NCI-H2107 treated with DMSO at 0.1 percent for 48 hours (cell line): ENCODE measurements at regions not wholly inside any gene's neighbourhood (a gene's known extent, or its start where the extent isn't known, plus 50 kb on each side); places are given as distances from the start of the nearest gene placed in this dataset.
"Not testable (repeated sequence)": the region's sequence is repeated elsewhere in the genome, so short reads cannot be mapped to it uniquely, and the experiment has no call there.

ENCODE experiments used
- DNase-seq: peaks from one replicate; lab custom pipeline; 2025; ENCODE audit not compliant: unreplicated experiment; lab: John Stamatoyannopoulos, UW

DNA sequence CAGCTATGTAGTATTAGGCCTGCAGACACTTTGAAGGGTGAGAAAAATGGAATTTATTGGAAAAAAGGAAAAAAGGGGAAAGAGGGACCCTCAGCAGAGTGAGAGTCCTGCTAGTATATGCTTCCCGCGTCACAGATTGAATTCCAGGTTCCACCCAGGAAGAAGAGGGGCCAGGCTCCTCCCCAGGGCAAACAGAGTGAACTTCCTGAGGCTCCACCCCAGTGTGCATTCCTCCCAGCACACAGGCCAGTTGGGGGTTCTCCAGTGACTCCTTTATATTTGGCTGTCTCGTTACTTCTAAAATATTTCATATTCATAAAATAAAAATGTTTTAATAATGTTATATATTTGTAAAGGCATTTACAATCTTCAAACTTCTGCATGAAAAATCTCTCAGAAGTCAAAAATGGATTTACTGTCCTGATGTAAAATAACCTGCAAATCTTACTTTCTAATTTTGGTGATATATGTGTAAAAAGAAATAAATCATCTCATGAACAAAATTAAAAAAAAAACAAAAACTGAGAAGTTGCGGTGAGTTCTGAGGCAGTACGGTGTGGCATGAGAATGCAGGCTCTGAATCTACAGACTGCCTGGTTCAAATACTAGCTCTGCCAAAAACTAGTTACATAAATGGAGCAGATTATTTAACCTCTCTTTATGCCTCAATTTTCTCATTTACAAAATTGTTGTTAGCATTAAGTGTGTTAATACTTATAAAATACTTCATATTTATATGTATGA lies 175.8 kb upstream of the P2RY1 start:
- no peak for DNase-seq

DNA sequence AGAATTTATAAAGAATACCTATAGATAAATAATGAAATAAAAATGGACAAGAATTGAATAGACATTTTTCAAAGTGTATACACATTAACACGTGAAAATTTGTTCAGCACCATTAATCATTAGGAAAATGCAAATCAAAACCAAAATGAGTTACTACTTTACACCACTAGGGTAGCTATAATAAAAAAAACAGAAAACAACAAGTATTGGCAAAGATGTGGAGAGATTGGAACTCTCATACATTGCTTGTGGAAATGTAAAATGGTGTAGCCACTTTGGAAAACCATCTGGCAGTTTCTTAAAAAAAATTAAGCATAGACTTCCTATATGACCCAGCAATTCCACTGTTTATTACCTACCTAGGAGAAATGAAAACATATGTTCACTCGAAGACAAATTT lies 172.8 kb upstream of the P2RY1 start:
- no peak for DNase-seq

DNA sequence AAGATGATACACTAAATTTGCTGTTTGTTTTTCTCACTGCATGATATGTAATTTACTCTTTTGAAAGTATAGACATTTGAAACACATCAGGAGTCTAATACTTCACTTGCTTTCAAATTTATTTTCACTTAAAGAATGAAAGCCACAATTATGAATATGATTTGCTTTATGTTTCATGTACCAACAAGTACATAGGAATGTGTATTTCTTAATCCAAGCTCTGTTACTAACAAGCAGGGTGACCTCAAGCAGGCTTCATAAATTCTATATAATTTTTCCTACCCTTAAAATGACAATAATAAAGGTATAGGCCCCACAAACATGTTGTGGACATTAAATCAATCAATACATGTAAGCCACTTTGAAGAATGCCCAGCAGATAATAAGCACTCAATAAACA lies 170.2 kb upstream of the P2RY1 start:
- no peak for DNase-seq

DNA sequence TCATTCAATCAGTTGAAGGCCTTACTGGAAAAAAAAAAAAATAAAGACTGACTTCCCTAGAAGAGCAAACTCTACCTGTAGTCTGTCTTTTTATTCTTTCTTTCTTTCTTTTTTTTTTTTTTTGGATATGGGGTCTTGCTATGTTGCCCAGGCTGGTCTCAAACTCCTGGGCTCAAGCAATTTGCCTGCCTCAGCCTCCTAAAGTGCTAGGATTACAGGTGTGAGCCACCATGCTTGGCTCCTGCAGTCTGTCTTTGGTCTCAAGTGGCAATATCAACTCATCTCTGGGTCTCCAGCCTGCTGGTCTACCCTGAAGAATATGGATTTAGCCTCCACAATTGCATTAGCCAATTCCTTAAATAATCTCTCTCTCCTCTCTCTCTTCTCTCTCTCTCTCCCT lies 167.7 kb upstream of the P2RY1 start:
- DNase-seq = no peak

DNA sequence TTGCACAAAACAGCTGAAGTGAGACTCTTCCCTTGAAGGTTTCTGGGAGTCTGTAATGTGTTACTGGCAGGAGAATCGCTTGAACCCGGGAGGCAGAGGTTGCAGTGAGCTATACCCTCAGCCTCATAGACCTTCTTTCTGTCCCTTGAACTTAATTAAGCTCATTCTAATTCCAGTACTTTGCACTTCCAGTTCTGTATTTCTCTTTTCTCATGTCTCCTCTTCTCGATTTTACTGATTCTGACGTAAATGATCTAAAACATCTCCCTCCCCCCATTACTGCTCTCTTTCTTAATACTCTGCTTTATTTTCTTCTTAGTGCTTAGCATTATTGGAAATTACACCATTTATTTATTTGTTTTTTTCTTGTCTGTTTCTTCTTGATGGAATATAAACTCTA lies 165.4 kb upstream of the P2RY1 start:
- DNase-seq = no peak

DNA sequence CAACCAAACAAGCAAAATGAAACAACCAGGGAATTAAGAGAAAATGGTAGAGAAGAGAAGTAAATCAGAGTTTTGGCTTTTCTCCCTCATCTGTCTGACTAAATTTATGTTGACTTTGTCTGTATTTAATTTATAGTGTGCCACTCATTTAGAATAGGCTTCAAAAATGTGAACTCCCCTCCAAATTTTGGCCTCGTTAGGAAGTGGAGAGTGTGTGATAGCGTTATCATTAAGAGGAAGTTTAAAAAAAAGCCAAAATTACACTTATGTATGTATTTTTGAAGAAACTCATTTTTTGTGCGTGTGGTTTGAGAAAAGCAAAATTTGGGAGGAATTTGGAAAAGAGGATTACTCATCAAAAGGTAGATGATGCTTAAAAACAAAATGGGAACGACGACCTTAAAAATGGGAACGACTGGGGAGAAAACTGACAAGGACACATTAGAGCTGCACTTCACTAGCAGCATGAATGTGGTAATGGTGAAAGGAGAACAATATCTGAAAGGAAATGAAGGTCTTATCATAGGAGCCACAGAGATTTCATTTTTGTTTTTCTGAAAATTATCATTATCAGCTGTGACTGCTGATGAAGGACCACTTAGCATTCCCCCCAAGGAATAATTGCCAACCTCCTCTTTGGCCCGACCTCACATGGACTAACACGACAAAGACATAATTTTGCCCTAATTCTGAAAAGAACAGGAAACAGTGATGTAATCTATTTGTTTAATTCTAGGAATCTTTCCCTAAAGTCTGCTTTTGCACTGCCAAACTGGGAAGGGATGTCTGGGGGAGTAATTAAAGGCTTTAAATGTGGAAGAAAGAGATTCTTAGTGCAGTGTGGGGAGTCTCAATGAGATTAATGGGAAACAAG lies 163.2 kb upstream of the P2RY1 start:
- DNase-seq = no peak

DNA sequence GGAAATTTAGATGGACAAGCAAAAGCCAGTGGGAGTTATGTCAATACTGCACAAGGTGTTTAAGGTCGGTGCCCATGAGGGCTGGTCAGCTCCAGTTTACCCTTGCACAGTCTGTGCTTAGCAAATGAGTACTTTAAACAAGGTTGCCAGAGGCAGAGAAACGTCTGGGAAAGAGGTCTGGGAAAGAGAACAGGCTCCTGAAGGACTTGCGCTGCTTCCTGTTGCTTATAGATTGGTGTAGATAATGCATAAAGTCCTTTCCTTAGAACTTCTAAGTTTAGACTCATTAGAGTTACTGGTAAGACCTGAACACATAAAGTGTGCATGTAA lies 162.6 kb upstream of the P2RY1 start:
- DNase-seq = no peak

DNA sequence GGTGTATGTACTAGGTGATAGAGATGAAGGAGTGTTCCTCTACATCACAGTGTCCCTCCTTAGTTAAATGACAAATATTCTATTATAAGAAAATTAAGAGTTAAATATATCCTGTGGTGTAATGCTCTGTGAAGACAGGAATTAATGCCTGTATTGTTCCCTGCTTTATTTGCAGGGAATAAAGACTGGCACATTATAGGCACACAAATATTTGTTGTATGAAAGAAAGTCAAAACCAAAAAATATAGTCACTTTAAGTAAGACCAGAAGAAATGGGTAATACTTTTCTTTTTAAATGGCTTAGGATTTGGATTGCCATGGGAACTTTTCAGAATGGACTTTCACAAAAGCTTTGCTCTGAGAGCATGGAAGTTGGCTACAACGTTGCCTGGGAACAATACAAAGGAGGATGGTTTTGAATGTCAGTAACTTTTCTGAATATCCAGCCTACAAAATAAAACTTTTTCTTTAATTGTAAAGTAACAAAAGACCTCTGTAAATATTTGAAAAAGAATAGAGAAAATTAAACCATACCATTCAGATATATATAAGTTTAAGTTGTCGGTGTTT lies 158.0 kb upstream of the P2RY1 start:
- DNase-seq = no peak

DNA sequence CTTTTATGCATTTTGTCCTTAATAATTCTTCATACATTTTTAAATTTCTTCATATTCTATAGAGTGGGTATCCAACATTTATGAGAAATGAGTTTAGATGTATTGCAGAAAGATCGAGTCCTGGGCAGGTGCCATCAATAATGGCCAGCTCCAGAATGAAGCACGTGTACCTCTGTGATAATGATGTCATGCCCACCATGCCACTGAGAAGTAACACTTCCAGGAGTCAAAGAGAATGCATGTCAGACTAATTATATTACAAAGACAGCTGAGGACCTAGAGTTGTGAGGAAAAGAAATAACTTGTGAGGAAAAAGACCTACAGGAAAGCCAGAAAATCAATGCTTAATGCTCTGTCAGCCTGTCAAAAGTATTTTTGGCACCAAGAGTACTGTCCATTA lies 157.4 kb upstream of the P2RY1 start:
- no peak for DNase-seq

DNA sequence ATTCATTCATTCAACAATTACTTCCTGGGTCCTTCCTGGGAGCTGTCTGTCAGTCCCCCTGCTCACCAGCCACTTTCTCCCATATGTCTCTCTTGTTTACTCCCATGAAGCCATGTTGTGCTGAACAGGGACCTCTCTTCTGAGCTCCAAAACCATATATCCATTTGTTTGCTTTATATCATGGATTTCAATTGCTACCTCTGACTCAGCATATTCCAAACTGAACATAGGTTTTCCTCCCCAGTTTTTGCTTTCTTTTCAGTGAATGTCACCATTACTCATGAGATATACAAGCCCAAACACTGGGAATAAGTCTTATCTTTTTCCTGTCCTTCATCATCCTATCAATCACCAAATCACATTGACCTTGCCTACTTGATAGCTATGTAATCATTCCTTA lies 152.5 kb upstream of the P2RY1 start:
- no peak for DNase-seq

DNA sequence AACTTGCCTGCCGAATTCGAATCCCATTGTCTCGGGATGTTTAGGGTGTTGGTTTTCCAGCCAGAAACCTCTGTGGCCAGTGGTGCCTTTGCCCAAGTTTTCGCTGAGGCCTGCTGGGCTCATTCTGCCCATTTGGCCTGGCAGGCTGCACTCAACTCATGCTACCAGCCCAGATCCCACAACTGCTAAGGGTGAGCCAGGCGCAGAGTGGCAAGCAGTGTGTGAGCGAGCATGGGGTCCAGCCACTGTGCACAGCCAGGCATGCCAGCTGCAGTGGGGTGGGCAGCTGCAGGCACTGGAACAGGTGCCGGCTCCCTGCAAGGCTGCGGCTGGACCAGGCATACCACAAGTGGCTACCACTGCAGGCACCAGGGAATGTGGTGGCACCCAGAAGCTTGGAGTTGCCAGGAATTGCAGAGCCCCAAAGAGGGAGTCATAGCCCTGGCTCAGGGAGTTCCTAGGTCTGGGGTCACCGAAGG lies 151.4 kb upstream of the P2RY1 start:
- DNase-seq = no peak

DNA sequence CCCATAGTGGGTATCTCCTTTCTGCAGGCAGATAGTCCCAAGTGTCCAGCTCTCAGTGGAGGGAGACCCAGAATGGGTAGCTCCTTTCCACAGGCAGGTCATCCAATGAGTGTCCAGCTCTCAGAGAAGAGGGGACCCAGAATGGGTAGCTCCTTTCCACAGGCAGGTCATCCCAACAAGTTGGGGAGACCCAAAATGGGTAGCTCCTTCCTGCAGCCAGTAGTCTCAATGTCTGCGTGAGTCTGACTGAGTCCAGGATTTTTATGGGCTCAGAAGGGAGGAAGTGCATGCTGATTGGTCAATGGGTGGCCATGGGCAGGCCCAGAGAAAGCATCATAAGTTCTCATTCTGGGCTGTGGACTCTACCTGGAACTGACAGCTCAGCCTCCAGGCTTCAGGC lies 150.7 kb upstream of the P2RY1 start:
- DNase-seq = no peak

DNA sequence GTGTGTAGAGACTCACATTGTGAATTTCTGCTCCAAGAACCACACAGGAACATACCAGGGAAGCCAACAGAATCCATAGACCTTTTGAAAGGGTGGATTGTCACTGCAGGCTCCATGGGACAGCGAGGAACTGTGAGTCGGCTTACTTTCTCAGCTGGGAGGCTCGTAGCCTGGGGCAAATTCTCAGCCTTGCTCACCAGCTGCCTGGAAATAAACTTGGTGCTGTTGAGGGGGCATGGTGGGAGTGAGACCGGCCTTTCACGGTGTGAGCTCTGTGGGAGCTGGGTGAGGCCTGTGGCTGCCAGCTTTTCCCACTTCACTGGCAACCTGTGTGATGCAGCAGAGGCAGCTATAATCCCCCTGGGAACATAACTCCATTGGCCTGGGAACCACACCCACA lies 146.6 kb upstream of the P2RY1 start:
- no peak for DNase-seq

DNA sequence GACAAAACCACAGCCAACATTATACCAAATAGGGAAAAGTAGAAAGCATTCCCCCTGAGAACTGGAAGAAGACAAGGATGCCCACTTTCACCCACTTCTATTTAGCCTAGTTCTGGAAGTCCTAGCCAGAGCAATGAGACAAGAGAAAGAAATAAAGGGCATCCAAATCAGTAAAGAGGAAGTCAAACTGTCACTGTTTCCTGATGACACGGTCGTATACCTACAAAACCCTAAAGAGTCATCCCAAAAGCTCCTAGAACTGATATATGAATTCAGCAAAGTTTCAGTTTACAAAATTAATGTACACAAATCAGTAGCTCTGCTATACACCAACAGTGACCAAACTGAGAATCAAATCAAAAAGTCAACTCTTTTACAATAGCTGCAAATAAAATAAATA lies 142.6 kb upstream of the P2RY1 start:
- DNase-seq = not testable (repeated sequence)

DNA sequence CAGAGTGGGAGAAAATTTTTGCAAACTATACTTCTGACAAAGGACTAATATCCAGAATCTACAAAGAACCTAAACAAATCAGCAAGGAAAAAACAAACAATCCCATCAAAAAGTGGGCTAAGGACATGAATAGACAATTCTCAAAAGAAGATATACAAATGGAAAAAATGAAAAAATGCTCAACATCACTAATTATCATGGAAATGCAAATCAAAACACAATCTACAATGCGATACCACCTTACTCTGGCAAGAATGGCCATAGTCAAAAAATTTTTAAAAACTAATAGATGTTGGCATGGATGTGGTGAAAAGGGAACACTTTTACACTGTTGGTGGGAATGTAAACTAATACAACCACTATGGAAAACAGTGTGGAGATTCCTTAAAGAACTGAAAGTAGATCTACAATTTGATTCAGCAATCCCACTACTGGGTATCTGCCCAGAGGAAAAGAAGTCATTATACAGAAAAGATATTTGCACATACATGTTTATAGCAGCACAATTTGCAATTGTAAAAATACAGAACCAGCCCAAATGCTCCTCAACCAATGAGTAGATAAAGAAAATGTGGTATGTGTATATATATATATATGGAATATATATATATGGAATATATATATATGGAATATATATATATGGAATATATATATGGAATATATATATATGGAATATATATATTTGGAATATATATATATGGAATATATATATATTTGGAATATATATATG lies 141.2 kb upstream of the P2RY1 start:
- DNase-seq = not testable (repeated sequence)

DNA sequence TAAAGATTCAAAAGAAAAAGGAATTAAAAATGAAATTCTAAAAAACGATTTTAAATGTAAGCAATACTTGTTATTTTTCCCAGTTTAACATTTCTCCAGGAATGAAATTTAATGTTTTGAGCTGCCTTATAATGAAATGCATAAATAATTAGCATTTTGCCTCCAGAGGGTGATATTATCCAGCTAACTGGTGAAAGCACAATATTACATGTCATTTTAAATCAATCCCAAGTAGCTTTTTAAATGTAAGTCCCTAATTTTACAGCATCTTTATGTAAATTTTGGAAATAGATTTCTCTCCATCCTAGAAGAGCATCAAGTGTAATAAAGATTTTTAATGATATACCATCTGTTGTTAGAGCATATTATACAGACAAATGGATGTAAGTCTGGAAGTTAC lies 139.1 kb upstream of the P2RY1 start:
- DNase-seq = no peak

DNA sequence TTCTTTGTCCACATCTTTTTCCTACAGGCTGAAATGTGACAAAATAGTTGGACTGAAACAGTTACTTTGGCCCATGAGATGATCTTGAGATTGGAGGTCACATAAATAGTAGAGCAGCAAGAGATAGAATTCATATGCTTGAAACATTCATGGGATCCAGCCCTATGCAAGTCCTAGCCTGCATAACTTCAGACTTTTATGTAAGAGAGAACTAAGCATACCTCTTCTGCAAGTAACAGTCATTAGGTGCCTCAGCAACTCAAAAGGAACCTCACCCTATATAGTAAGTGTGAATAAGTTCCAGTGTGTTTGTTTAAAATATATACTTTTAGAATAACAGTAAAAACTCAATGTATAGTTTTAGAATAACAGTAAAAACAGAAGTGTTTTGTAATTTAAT lies 138.0 kb upstream of the P2RY1 start:
- DNase-seq = no peak

DNA sequence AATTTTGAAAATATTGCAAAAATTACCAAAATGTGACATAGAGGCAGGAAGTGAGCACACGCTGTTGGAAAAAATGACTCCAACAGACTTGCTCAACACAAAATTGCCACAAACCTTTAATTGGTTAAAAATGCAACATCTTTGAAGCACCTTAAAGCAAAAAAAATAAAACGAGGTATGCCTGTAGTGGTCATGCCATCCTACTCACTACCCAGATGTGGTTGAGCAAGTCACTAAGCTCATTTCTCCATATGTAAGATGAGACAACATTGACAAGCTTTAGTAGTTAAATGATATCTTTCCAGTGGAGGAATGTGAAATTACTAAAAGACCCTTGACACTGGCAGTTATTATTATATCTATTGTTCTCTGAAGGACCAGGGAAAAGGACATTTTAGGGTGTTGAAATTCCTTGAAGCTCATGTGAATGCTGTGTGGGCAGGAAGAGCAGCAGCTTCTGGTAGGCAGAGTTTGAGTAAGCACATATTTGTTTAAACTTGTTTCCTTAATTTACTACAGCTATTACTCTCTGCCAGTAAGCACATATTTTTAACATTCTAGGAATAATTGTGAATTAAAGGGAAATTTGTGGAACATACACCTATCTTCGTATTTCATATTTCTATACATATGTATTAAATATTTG lies 131.6 kb upstream of the P2RY1 start:
- DNase-seq = no peak

DNA sequence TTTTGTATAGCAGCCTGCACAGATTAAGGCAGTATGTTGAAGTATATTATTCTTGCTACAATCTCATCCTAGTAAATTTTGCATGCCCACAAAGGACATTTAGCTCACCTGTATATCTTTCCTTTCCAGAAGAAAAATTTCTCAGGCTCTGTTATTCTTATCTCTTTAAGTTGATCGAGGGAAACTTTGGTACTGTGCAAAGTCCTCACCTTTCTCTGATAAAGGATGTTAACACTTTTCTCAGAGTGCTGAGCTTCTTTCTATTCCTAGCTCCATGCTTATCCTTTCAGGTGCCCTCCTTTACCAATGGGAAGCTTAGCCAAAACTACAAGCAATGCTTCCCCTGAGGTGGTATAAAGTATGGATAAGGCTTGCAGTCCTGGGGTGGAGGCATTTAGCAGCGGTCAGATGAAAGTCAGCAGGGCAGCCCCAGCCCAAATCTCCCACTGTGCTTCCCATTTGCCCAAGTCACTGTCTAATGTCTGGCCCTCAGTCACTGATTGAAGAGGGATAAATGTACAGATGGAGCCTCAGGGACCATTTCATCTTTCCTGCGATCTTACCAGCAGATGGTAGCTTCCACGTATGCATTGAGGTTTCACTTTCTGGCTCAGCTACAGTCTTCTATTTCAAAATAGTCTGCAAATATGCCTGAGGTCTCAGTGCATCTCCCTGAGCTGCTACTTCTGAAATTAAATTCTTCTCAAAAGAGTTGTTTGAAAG lies 127.8 kb upstream of the P2RY1 start:
- DNase-seq = no peak

DNA sequence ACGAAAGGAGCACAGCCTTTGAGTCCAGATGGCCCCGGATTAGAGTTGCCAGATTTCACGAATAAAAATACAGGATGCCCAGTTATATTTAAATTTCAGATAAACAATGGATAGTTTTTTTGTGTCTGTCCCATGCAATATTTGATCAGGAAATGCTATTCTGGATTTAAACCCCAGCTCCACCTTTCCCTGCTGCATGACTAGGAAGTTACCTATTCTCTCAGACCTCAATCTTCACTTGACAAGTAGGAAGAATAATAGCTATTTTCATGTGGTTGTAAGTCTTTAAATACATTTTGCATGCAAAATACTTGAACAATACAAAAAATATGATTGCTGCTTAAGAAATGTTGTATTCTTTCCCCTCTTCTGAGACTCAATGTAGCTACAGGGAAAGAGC lies 125.3 kb upstream of the P2RY1 start:
- DNase-seq = no peak
